Activated CD4-positive, alpha-beta T cell treated with anti-CD3 and anti-CD28 coated beads, Interleukin-2, amount 50 U/mL, for 24 hours (primary cell): ENCODE measurements at regions not wholly inside any gene's neighbourhood (a gene's known extent, or its start where the extent isn't known, plus 50 kb on each side); places are given as distances from the start of the nearest gene placed in this dataset.
"Not testable (repeated sequence)": the region's sequence is repeated elsewhere in the genome, so short reads cannot be mapped to it uniquely, and the experiment has no call there.

Experiments
- DNase-seq, 2 donors: peaks; one replicate each; pipeline ENCODE4 v3.0.0-alpha.2; 2020; ENCODE audit warnings: low read depth in 1 of 2, low spot score in 1 of 2

- DNase-seq, result no peak
Observed at GRCh38 chr7:68559518-68559917, 1038.8 kb upstream of the AUTS2 start.

- DNase-seq, result no peak
Observed at GRCh38 chr7:68562323-68562899, 1035.9 kb upstream of the AUTS2 start.

- DNase-seq, result no peak
Observed at GRCh38 chr7:68564306-68565135, 1033.8 kb upstream of the AUTS2 start.

DNA sequence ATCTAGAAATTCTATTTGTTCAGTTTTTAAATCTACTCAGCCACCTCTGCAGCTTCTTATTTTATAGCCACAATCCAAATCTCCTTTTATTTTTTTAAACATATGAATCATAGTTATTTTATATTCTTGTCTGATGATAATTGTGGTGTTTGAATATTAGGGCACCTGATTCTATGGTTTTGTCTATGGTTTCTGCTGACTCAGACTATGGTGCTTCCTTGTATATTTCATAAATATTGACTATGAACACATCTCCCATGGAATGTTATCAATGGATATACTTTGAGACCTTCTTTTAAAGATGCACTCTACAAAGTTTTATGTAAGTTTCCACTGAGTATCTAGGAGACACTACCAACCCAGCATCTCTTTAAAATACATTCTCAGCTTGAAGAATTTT lies 1027.0 kb upstream of the AUTS2 start:
- no peak for DNase-seq

GRCh38 chr7:68573271-68574005 lies 1024.8 kb upstream of the AUTS2 start:
- DNase-seq, result no peak

DNA sequence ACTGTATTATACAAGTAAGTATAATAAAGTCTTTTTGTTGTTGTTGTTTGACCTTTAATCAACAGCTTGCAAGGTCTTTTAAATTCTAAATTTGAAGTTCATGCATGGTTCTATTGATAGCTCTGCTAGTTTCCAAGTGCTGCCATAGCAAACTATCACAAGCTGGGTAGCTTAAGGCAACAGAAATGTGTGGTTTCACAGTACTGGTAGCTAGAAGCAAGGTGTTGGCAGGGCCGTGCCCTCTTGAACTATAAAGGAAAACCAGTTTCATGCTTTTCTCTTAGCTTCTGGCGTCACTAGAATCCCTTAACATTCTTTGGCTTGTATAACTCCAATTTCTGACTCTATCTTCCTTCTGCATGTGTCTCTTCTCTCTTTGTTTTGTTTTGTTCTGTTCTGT lies 1021.9 kb upstream of the AUTS2 start:
- no peak for DNase-seq

DNA sequence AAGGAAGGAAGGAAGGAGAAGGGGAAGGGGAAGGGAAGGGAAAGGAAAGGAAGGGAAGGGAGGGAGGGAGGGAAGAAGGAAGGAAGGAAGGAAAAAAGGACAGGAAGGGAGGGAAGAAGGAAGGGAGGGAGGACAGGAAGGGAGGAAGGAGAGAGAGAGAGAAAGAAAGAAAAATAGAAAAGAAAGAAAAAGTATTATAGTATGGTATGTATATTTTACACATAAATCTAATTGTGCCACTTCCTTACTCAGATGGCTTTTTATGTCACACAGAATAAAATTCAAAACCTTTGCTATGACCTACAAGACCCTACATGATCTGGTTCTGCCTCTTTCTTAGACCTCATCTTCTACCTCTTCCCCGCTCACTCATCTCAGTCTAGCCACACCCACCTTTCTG lies 1016.9 kb upstream of the AUTS2 start:
- no peak for DNase-seq

GRCh38 chr7:68587599-68587998 lies 1010.7 kb upstream of the AUTS2 start:
- no peak for DNase-seq

- no peak for DNase-seq
Observed at GRCh38 chr7:68601826-68602225, 996.4 kb upstream of the AUTS2 start.

- no peak for DNase-seq
Observed at GRCh38 chr7:68604541-68604940, 993.7 kb upstream of the AUTS2 start.

DNA sequence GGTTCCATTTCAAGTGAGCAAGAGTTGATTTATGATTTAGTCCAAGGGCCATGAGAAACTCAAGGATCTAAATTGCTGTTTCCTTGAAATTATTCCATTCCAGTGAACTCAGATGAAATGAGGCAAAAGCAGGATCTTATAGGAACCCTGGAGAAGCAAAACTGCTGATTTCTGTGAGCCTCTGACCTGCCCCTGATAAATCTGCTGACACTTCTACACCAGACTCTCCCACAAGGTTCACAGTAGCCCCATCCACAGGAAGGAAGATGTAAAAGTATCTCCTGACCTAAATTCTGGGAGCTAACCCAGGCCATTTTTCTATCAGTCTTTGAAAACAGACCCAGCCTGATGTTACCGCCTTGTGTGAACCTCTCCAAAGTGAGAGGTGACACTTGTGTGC lies 987.6 kb upstream of the AUTS2 start:
- DNase-seq, result no peak

DNA sequence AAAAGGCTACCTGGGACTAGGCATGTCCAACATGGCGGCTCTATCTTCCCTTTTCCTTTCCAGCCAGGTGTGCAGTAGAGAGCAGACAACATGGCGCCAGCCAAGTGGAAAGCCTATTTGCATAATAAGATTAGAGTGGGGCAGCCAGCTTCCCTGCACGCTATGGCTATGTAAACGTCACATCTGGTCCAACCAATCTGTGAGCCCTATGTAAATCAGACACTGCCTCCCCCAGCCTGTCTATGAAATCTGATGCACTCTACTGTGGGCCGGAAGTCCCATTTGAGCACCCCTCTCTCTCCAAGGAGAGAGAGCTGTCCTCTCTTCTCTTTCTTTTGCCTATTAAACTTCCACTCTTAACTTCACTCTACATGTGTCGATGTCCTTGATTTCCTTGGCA lies 984.9 kb upstream of the AUTS2 start:
- DNase-seq, result no peak

DNA sequence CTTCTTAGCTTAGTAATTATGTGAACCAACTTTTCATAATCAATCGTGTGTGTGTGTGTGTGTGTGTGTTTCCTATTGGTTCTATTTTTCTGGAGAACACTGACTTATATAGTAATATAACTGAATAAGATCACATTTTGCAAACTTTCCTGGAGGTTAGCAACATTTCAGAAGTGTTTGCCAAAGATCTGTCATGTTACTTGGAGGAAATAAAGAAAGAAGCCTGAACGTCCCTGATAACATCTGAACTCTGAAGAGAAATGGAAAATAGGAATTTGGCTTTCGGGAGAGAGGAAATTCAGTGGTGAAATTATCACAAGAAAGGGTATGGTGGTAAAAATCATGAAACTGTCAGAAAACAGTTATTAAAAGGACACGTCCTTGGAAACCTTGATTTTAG lies 984.4 kb upstream of the AUTS2 start:
- no peak for DNase-seq

DNA sequence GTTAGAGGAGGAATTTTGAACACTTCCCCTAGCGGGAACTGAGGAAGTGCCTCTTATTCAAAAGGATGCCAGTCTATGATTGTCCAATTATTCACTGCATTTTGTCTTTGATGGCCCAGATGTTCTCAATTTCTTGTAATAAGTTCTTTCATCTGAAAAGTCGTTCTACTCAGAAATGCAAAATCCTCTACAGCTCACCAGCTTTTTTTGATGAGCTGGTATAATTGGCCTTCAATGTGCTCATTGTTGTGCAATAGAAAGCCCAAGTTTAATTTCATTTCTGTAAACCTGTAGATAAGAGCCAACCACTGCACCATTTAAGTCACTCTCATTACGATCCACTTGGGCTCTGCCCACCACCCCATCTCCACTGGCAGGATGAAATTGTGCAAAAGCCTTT lies 978.7 kb upstream of the AUTS2 start:
- no peak for DNase-seq

DNA sequence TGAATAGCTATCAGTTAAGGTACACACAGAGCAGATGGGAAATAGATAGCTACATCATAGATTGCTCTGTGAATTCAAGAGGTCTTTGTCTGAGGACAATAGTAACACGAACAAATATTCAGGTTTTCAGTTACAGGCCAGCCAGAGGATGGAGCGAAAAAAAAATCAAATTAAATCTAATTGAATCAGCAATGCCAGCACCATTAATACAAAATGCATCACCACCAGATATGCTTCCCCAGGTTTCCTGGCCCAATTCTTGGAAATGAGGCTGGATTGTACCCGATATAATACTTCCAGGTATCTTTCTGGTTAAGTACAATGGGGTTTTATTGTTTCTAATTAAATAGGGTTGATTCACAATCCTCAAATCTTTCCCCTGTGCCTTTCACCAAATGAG lies 975.8 kb upstream of the AUTS2 start:
- DNase-seq, result no peak

DNA sequence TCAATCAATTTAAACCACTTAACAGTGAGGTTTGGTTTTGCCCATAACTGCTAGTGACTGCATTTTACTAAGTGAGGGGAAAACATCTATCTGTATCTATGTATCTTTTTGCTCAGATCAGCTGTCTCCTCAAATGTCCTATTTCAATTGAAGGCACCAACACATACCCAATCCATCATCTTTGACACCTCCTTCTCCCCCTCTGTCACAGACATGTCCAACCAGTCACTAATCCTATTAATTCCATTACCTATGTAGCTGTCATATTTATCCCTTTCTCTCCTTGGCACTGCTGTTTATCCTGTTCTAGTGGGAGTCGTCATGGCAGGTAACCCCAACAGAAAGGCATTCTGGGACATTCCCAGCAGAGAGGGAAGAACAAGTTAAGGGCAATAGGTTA lies 975.2 kb upstream of the AUTS2 start:
- no peak for DNase-seq

DNA sequence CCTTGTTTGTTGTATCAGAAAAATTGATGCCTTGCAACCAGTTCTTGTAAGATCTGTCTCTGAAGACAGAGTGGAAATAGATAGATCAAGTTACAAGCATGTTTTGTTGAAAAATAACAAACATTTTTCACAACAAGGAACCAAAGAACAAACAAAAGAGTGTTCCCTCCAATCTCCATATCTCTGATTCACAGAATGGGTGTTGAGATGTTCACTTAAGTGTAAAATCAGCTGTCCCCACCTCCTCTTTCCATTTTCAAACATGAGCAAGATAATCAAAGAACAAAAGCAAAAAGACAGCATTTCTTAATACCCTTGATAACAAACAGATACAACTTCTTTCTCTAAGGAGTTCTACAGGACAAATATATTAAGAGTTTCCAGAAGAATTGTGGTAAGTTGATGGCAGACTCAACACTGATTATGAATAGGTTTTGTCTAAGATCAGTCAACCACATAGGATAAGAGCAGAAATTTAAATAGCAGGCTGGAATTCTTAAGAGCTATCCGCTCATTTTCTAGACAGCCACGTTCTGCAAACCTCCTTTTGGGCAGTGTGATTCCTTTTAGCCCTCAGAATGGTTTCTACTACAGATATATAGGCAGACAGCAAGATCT lies 970.9 kb upstream of the AUTS2 start:
- no peak for DNase-seq

DNA sequence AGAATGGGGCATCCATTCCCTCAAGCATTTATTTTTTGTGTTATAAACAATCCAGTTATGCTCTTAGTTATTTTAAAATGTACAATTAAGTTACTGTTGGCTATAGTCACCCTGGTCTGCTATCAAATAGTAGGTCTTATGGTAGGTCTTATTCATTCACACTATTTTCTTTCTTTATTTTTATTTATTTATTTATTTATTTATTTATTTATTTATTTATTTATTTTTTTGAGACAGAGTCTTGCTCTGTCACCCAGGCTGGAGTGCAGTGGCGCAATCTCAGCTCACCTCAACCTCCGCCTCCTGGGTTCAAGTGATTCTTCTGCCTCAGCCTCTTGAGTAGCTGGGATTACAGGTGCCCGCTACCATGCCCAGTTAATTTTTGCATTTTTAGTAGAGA lies 967.4 kb upstream of the AUTS2 start:
- DNase-seq, result not testable (repeated sequence)

DNA sequence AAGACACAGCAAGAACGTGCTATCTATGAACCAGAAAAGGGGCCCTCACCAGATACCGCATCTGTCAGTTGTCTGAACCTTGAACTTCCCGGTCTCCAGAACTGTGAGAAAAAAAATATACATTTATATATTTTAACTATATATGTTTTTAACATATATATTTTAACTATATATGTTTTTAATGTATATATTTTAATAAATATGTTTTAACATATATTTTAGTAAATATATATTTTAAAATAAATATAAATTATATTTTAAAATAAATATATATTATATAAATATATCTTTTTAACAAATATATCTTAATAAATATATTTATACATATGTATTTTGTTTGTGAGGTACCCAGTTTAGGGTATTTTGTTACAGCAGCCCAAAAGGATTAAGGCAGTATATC lies 958.2 kb upstream of the AUTS2 start:
- DNase-seq, result no peak

DNA sequence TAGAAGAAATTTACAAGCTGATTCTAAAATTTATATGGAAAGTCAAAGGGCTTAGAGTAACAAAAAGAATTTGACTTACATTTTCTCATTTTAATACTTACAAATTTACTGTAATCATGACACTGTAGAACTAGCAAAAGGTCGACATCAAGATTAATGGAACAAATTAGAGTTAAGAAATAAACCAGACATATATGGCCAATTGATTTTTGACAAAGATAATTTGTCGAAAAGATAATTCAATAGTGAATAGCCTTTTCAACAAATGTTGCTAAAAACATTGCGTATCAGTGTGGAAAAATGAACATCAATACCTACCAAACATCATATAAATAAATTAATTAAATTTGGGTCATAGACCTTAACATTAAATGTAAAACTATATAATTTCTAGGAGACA lies 955.5 kb upstream of the AUTS2 start:
- DNase-seq, result no peak

- DNase-seq, result no peak
Observed at GRCh38 chr7:68663392-68663791, 934.9 kb upstream of the AUTS2 start.

GRCh38 chr7:68671046-68671445 lies 927.2 kb upstream of the AUTS2 start:
- no peak for DNase-seq
